ENCODE measurements at regions not wholly inside any gene's neighbourhood (a gene's known extent, or its start where the extent isn't known, plus 50 kb on each side); places are given as distances from the start of the nearest gene placed in this dataset.

DNA sequence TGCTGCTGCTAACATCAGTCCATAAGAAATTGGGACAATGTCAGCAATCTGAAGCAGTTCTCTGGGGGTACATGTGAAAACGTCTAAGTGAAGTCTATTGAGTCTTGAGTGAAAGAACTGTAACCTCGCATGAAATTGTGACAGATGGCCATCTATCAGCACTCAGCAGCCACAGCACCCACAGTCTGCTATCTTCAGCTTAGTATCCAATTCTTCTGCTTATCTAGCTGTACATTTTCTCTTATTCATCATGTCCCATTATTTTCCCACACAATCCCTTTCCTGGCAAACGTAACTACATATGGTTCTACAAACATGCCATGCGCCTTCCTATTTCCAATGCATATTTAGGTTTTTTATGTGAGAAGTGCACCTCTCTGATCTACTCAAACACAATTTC, 629.7 kb downstream of the NTRK3 start:
- H3K9me3 ChIP-seq (ENCODE audit: control insufficient read depth, low read length), result no peaks in the 10 kb centered on the region
- H3K4me3 ChIP-seq (ENCODE audit: low read length), result no peak overlapping the region
- no peak for DNase-seq (ENCODE audit: low read depth)
- H3K4me1 ChIP-seq (ENCODE audit: control insufficient read depth, insufficient read depth, low read length), result no peaks in the 10 kb centered on the region
- H3K9ac ChIP-seq (ENCODE audit: low read length), result no peak overlapping the region
- no peaks in the 10 kb centered on the region for H3K36me3 ChIP-seq (ENCODE audit: control insufficient read depth, insufficient read depth, low read length, severe bottlenecking)
- peaks cover 9% of the 10 kb centered on the region for H3K27me3 ChIP-seq (replicated peaks; ENCODE audit: control insufficient read depth, insufficient read depth, low read length)

DNA sequence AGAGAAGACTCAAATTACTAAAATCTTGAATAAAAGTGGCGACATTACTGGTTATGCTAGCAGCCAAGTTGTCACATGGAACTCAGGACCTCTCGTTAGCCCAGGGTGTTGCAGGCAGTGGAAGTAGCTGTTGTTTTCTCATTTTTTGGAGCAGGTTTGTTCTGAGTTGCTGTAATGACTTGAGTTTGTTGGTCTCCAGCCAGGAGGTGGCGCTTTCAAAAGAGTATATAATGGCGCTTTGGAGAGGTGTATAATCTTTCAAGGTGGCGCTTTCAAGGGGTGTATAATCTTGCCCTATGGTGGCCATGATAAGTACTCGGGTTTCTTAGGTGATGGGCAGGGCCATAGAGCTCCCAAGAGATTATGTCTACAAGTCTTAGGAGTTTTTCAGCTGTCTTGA, 632.7 kb downstream of the NTRK3 start:
- Histone ChIP-seq H3K9ac (ENCODE audit: low read length) (no peak overlapping the region), H3K27me3 (replicated peaks; ENCODE audit: control insufficient read depth, insufficient read depth, low read length) (peaks cover 3% of the 10 kb centered on the region), H3K9me3 (ENCODE audit: control insufficient read depth, low read length) (no peaks in the 10 kb centered on the region), H3K4me3 (ENCODE audit: low read length) (no peak overlapping the region), H3K36me3 (ENCODE audit: control insufficient read depth, insufficient read depth, low read length, severe bottlenecking) (no peaks in the 10 kb centered on the region), H3K4me1 (ENCODE audit: control insufficient read depth, insufficient read depth, low read length) (peaks cover 8% of the 10 kb centered on the region)
- no peak for DNase-seq (ENCODE audit: low read depth)

DNA sequence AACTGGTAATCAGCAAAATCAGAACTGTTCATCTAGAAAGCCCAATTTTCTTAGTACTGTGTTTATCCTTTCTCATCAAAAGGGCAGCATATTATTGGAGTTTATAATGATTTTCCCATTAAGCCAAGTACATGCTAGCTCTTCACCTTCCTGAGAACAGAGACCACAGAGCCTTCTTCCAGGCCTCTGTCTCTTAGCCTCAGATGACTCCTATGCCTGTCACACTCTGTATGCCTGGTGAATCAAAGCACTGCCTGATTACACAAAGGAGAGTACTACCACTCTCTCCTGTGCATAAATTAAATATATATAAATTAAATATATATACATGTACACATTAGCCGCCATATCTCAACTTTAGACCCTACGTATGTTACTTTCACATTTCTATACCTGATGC, 636.1 kb downstream of the NTRK3 start:
- H3K36me3 ChIP-seq (ENCODE audit: control insufficient read depth, insufficient read depth, low read length, severe bottlenecking), result no peaks in the 10 kb centered on the region
- no peak overlapping the region for H3K9ac ChIP-seq (ENCODE audit: low read length)
- no peak for DNase-seq (ENCODE audit: low read depth)
- peaks cover 18% of the 10 kb centered on the region for H3K4me1 ChIP-seq (ENCODE audit: control insufficient read depth, insufficient read depth, low read length)
- H3K4me3 ChIP-seq (ENCODE audit: low read length), result no peak overlapping the region
- H3K9me3 ChIP-seq (ENCODE audit: control insufficient read depth, low read length), result no peaks in the 10 kb centered on the region
- H3K27me3 ChIP-seq (replicated peaks; ENCODE audit: control insufficient read depth, insufficient read depth, low read length), result no peaks in the 10 kb centered on the region

DNA sequence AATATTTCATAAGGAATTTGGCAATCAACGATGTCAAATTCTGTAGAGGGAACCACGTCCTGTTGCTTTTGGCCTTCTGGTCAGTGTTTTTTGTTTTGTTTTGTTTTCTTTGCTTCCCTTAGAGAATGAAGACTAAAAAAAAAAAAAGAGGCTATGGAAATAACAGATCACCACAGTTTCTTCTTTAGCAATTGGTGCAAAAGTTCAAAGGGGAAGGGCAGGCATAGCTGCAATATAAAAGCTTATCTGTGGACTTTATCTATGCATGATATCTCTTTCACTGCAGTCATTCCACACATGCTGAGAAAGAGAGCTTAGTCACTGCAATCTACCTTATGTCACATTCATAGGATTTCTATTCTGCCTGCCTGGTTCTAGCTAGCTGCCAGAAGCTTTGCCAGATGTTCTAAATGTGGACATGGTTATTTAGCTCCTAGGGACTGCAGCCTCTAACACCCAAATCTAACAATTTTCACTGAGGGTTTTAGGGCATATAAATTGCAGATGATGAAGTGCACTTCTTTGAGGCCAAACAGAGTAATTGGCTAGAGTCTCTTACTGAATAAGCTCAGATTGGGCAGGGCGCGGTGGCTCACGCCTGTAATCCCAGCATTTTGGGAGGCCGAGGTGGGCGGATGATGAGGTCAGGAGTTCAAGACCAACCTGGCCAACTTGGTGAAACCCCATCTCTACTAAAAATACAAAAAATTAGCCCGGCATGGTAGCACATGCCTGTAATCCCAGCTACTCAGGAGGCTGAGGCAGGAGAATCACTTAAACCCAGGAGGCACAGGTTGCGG, 637.2 kb downstream of the NTRK3 start:
- DNase-seq (ENCODE audit: low read depth), result peak; percentile 65
- H3K27me3 ChIP-seq (replicated peaks; ENCODE audit: control insufficient read depth, insufficient read depth, low read length), result no peaks in the 10 kb centered on the region
- peak overlapping the region; percentile 18 for H3K4me3 ChIP-seq (ENCODE audit: low read length)
- peak overlapping the region; percentile 35 for H3K9ac ChIP-seq (ENCODE audit: low read length)
- H3K36me3 ChIP-seq (ENCODE audit: control insufficient read depth, insufficient read depth, low read length, severe bottlenecking), result no peaks in the 10 kb centered on the region
- peaks cover 18% of the 10 kb centered on the region for H3K4me1 ChIP-seq (ENCODE audit: control insufficient read depth, insufficient read depth, low read length)
- no peaks in the 10 kb centered on the region for H3K9me3 ChIP-seq (ENCODE audit: control insufficient read depth, low read length)

DNA sequence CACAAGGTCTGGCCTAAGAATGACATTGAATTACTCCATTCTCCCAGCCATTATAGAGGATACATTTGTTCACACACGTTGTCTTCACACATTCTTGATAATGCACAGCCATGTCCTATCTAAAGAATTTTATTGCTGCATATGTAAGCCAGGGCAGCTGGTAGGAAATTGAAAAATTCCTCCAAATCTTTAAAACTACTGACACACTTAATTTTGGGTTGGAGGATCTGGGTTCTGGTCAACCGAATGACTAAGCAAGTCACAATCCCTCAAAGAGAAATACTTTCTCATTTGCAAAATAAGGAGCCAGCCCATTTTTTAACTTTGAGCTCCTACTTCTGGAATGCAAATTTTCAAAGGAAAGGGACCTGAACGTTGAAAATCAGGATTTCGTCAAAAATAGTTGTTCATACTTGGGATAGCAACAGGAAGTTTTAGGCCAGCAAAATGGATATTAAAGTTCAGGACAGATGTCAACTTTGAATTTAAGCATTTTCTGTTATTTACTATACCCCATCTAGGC, 638.3 kb downstream of the NTRK3 start:
- DNase-seq (ENCODE audit: low read depth), result no peak
- Histone ChIP-seq H3K27me3 (replicated peaks; ENCODE audit: control insufficient read depth, insufficient read depth, low read length) (no peaks in the 10 kb centered on the region), H3K4me1 (ENCODE audit: control insufficient read depth, insufficient read depth, low read length) (peaks cover 18% of the 10 kb centered on the region), H3K9ac (ENCODE audit: low read length) (peak overlapping the region; percentile 35), H3K9me3 (ENCODE audit: control insufficient read depth, low read length) (no peaks in the 10 kb centered on the region), H3K36me3 (ENCODE audit: control insufficient read depth, insufficient read depth, low read length, severe bottlenecking) (no peaks in the 10 kb centered on the region), H3K4me3 (ENCODE audit: low read length) (peak overlapping the region; percentile 18)

DNA sequence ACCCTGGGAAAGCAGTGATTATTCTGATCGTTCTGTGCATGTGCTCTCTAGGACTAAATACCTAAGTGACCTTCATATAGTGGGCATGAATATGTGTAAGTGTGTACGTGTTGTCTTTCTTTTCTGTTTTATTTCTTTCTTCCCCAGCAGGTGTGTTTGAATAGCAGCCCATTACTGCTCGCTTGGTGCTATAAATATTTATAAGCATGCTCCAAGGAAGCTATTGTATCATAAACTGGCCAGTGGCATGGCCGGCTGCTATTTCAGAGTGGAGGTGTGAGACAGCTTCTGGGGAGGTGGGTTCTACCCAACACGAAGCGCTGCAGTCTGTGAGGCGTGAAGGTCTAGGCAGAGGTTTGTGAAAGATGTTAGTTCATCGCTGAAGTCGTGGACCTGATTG, 641.8 kb downstream of the NTRK3 start:
- Histone ChIP-seq H3K9ac (ENCODE audit: low read length) (no peak overlapping the region), H3K9me3 (ENCODE audit: control insufficient read depth, low read length) (no peaks in the 10 kb centered on the region), H3K36me3 (ENCODE audit: control insufficient read depth, insufficient read depth, low read length, severe bottlenecking) (no peaks in the 10 kb centered on the region), H3K4me1 (ENCODE audit: control insufficient read depth, insufficient read depth, low read length) (peaks cover 23% of the 10 kb centered on the region), H3K4me3 (ENCODE audit: low read length) (no peak overlapping the region), H3K27me3 (replicated peaks; ENCODE audit: control insufficient read depth, insufficient read depth, low read length) (no peaks in the 10 kb centered on the region)
- no peak for DNase-seq (ENCODE audit: low read depth)

DNA sequence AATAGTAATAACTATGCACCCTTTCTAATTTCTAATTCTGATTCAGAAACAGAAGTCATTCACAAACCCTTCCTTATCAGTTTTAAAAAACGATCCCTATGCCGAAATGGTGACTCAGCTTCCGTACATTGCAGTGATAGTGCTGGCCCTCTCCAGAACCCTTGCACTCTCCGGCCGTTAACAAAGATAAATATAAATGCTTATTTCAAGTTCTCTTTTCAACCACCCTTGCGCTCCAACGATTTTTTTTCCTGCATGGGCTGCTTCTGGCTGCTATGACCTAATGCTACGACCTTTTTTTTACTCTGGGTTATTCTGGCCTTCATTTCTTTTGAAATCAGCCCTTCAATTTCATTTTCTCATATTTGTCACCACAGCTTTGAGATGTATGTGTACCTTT, 646.2 kb downstream of the NTRK3 start:
- Histone ChIP-seq H3K27me3 (replicated peaks; ENCODE audit: control insufficient read depth, insufficient read depth, low read length) (no peaks in the 10 kb centered on the region), H3K36me3 (ENCODE audit: control insufficient read depth, insufficient read depth, low read length, severe bottlenecking) (no peaks in the 10 kb centered on the region), H3K9me3 (ENCODE audit: control insufficient read depth, low read length) (no peaks in the 10 kb centered on the region), H3K4me3 (ENCODE audit: low read length) (no peak overlapping the region), H3K9ac (ENCODE audit: low read length) (no peak overlapping the region), H3K4me1 (ENCODE audit: control insufficient read depth, insufficient read depth, low read length) (peaks cover 13% of the 10 kb centered on the region)
- no peak for DNase-seq (ENCODE audit: low read depth)

DNA sequence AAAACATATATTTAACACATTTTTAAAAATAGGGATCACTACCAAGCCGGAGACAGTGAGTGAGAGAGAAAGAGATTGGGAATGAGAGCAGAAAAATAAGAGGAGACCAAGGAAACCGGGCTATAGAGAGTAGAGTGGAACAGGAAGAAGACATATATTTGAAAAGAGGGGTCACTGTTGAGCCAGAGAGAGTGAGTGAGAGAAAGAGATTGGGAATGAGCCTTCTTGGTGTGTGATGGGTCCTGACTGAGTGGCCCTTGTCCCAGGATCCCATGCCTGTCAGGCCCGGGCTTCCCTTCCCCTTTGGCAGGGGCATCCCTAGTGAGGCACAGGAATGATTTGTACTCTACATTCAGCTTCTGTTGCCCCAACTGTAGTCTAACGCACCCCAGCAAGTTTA, 646.6 kb downstream of the NTRK3 start:
- Histone ChIP-seq H3K9ac (ENCODE audit: low read length) (no peak overlapping the region), H3K4me3 (ENCODE audit: low read length) (no peak overlapping the region), H3K27me3 (replicated peaks; ENCODE audit: control insufficient read depth, insufficient read depth, low read length) (no peaks in the 10 kb centered on the region), H3K4me1 (ENCODE audit: control insufficient read depth, insufficient read depth, low read length) (peaks cover 13% of the 10 kb centered on the region), H3K36me3 (ENCODE audit: control insufficient read depth, insufficient read depth, low read length, severe bottlenecking) (no peaks in the 10 kb centered on the region), H3K9me3 (ENCODE audit: control insufficient read depth, low read length) (no peaks in the 10 kb centered on the region)
- no peak for DNase-seq (ENCODE audit: low read depth)

DNA sequence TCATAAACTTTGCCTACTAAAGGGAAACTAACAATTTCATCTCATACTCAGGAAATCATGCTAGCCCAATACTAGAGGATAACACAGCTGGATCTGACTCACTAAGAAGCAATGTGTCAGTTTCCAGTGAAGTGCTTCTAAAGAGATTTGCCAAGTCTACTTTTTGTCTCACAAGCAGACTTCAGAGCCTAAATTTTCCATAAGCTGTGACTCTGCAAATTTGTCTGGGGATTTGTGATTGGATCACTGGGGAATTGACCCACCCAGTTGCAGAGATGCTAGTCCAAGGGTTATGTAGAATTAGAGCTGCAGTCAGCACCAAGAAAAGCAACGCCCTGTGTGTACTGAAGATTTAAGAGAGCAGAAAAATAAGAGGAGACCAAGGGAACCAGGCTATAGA, 647.1 kb downstream of the NTRK3 start:
- Histone ChIP-seq H3K4me3 (ENCODE audit: low read length) (no peak overlapping the region), H3K27me3 (replicated peaks; ENCODE audit: control insufficient read depth, insufficient read depth, low read length) (no peaks in the 10 kb centered on the region), H3K36me3 (ENCODE audit: control insufficient read depth, insufficient read depth, low read length, severe bottlenecking) (no peaks in the 10 kb centered on the region)

DNA sequence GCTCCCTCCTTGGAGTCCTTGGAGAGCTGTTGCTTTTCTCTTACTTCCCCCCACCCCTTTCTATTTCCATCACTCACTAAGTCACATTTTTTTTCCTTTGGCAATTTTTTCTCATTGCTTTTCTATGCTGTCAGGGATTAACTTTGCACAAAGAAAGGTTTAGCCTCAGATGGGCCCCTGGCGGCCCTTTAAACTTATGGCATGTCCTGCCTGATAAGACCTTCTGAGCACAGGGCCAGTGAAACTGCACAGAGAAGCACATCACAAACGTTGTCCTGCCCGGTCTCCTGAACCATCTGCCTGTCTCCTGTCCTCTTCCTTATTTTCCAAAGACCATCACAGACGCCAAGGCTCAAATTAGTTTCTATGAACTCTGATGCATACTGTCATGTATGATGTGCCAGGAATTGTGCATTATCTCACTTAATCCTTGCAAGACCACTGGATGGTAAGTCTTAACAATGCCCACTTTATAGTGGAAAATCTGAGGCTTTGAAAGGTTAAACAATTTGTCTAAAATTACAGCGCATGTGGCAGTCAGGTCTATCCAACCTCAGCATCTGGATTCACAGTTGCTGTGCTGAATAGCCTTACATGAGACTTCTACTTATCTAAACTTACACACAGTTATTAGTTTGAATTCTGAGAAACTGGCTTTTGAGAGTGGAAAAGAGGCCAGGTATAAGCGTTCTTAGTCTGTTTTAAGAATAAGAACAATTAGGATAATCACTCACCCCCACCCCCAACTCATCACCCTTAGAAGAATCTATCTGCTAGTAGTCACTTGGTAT, 648.1 kb downstream of the NTRK3 start:
- Histone ChIP-seq H3K4me3 (ENCODE audit: low read length) (no peak overlapping the region), H3K9ac (ENCODE audit: low read length) (no peak overlapping the region), H3K36me3 (ENCODE audit: control insufficient read depth, insufficient read depth, low read length, severe bottlenecking) (no peaks in the 10 kb centered on the region), H3K9me3 (ENCODE audit: control insufficient read depth, low read length) (no peaks in the 10 kb centered on the region), H3K27me3 (replicated peaks; ENCODE audit: control insufficient read depth, insufficient read depth, low read length) (no peaks in the 10 kb centered on the region), H3K4me1 (ENCODE audit: control insufficient read depth, insufficient read depth, low read length) (peaks cover 13% of the 10 kb centered on the region)
- no peak for DNase-seq (ENCODE audit: low read depth)

More for the DNA sequence above, 647.1 kb downstream of the NTRK3 start:
- peak; percentile 57 for DNase-seq (ENCODE audit: low read depth)
- no peak overlapping the region for H3K9ac ChIP-seq (ENCODE audit: low read length)
- no peaks in the 10 kb centered on the region for H3K9me3 ChIP-seq (ENCODE audit: control insufficient read depth, low read length)
- H3K4me1 ChIP-seq (ENCODE audit: control insufficient read depth, insufficient read depth, low read length), result peaks cover 13% of the 10 kb centered on the region

DNA sequence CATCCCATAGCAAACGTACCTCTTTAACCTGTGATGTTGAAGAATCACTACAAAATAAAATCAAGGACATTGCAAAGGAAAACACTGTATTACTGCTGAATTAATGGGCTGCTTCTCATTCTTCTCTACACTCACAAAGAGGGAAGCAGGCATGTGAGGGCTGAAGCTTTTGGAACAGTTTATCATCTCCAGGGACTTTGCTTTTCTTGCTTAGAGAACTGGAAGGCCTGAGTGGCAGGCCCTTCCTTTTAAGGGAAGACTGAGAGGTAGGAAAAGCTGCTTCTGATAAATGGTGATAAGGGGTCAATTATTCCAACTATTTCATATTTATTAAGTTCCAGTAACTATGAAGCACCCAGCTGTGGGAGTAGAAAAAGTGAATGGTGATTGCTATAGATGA, 649.6 kb downstream of the NTRK3 start:
- Histone ChIP-seq H3K4me3 (ENCODE audit: low read length) (no peak overlapping the region), H3K9me3 (ENCODE audit: control insufficient read depth, low read length) (no peaks in the 10 kb centered on the region), H3K4me1 (ENCODE audit: control insufficient read depth, insufficient read depth, low read length) (peaks cover 13% of the 10 kb centered on the region), H3K27me3 (replicated peaks; ENCODE audit: control insufficient read depth, insufficient read depth, low read length) (no peaks in the 10 kb centered on the region), H3K9ac (ENCODE audit: low read length) (no peak overlapping the region), H3K36me3 (ENCODE audit: control insufficient read depth, insufficient read depth, low read length, severe bottlenecking) (no peaks in the 10 kb centered on the region)
- no peak for DNase-seq (ENCODE audit: low read depth)

All from adipocyte (in vitro differentiated cells).